ENCODE measurements at regions not wholly inside any gene's neighbourhood (a gene's known extent, or its start where the extent isn't known, plus 50 kb on each side); places are given as distances from the start of the nearest gene placed in this dataset.

DNA sequence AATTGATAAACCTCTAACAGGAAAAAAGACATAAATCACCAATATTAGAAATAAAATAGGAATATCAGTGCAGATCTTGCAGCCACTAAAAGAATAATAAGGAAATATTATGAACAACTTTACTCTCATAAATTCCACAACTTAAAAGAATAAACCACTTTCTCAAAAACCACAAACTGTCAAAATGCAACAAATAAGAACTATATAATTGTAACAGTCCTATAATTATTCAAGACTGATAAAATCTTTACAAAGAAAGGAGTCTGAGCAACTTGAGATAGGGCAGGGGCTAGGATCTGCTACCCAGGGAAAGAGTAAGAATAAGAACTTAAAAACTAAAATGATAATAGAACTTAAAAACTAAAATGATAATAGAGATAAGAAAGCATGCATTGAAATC lies 169.5 kb upstream of the GDF10 start:
- no peaks in the 10 kb centered on the region for H3K36me3 ChIP-seq (ENCODE audit: insufficient read depth, low read length)
- no peaks in the 10 kb centered on the region for H3K79me2 ChIP-seq (replicated peaks; ENCODE audit: insufficient read depth, low read length)

GRCh38 chr10:47133871-47134570 lies 166.0 kb upstream of the GDF10 start:
- H3K36me3 ChIP-seq (ENCODE audit: insufficient read depth, low read length): no peaks in the 10 kb centered on the region
- no peaks in the 10 kb centered on the region for H3K27me3 ChIP-seq (ENCODE audit: insufficient read depth, low read depth, low read length)
- no peaks in the 10 kb centered on the region for H4K20me1 ChIP-seq (ENCODE audit: insufficient read depth)
- no peak overlapping the region for H3K27ac ChIP-seq (ENCODE audit: low read length)
- TF ChIP-seq TAF1 (IDR thresholded peaks at IDR 0.05; ENCODE audit: low read depth): no peak
- no peak for TF ChIP-seq EZH2 (IDR thresholded peaks at IDR 0.05; ENCODE audit: borderline replicate concordance, insufficient read depth, low read length, poor library complexity, severe bottlenecking)
- TF ChIP-seq, protein P1, sequence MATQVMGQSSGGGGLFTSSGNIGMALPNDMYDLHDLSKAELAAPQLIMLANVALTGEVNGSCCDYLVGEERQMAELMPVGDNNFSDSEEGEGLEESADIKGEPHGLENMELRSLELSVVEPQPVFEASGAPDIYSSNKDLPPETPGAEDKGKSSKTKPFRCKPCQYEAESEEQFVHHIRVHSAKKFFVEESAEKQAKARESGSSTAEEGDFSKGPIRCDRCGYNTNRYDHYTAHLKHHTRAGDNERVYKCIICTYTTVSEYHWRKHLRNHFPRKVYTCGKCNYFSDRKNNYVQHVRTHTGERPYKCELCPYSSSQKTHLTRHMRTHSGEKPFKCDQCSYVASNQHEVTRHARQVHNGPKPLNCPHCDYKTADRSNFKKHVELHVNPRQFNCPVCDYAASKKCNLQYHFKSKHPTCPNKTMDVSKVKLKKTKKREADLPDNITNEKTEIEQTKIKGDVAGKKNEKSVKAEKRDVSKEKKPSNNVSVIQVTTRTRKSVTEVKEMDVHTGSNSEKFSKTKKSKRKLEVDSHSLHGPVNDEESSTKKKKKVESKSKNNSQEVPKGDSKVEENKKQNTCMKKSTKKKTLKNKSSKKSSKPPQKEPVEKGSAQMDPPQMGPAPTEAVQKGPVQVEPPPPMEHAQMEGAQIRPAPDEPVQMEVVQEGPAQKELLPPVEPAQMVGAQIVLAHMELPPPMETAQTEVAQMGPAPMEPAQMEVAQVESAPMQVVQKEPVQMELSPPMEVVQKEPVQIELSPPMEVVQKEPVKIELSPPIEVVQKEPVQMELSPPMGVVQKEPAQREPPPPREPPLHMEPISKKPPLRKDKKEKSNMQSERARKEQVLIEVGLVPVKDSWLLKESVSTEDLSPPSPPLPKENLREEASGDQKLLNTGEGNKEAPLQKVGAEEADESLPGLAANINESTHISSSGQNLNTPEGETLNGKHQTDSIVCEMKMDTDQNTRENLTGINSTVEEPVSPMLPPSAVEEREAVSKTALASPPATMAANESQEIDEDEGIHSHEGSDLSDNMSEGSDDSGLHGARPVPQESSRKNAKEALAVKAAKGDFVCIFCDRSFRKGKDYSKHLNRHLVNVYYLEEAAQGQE (IDR thresholded peaks at IDR 0.05; ENCODE audit: borderline replicate concordance): no peak
- TF ChIP-seq RAD21 (conservative IDR thresholded peaks at IDR 0.05): no peak
- H3F3A ChIP-seq (ENCODE audit: insufficient read depth, low read length, poor library complexity, severe bottlenecking): no peaks in the 10 kb centered on the region
- no peaks in the 10 kb centered on the region for H3K79me2 ChIP-seq (replicated peaks; ENCODE audit: insufficient read depth, low read length)
- H2AFZ ChIP-seq (ENCODE audit: low read depth, low read length): no peak overlapping the region
- no peak overlapping the region for H3K4me2 ChIP-seq (ENCODE audit: low read length)
- no peak overlapping the region for H3K9ac ChIP-seq (ENCODE audit: low read length)
- H3K9me2 ChIP-seq (ENCODE audit: insufficient read depth, low read length): no peaks in the 10 kb centered on the region
- no peaks in the 10 kb centered on the region for H3K9me3 ChIP-seq (ENCODE audit: low read length)
- no peak overlapping the region for H3K4me3 ChIP-seq (ENCODE audit: low read length)

More for the DNA sequence above, 169.5 kb upstream of the GDF10 start:
- Histone ChIP-seq H2AFZ (ENCODE audit: low read depth, low read length) (no peak overlapping the region), H3F3A (ENCODE audit: insufficient read depth, low read length, poor library complexity, severe bottlenecking) (no peaks in the 10 kb centered on the region), H3K9ac (ENCODE audit: low read length) (no peak overlapping the region), H3K4me2 (ENCODE audit: low read length) (no peak overlapping the region), H3K4me3 (ENCODE audit: low read length) (no peak overlapping the region), H3K9me3 (ENCODE audit: low read length) (no peaks in the 10 kb centered on the region), H3K9me2 (ENCODE audit: insufficient read depth, low read length) (no peaks in the 10 kb centered on the region), H3K27me3 (ENCODE audit: insufficient read depth, low read depth, low read length) (no peaks in the 10 kb centered on the region), H3K27ac (ENCODE audit: low read length) (no peak overlapping the region), H4K20me1 (ENCODE audit: insufficient read depth) (no peaks in the 10 kb centered on the region)
- TF ChIP-seq, protein P2, sequence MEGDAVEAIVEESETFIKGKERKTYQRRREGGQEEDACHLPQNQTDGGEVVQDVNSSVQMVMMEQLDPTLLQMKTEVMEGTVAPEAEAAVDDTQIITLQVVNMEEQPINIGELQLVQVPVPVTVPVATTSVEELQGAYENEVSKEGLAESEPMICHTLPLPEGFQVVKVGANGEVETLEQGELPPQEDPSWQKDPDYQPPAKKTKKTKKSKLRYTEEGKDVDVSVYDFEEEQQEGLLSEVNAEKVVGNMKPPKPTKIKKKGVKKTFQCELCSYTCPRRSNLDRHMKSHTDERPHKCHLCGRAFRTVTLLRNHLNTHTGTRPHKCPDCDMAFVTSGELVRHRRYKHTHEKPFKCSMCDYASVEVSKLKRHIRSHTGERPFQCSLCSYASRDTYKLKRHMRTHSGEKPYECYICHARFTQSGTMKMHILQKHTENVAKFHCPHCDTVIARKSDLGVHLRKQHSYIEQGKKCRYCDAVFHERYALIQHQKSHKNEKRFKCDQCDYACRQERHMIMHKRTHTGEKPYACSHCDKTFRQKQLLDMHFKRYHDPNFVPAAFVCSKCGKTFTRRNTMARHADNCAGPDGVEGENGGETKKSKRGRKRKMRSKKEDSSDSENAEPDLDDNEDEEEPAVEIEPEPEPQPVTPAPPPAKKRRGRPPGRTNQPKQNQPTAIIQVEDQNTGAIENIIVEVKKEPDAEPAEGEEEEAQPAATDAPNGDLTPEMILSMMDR (IDR thresholded peaks at IDR 0.05; ENCODE audit: poor library complexity, severe bottlenecking): no peak
- TF ChIP-seq, protein P1 (IDR thresholded peaks at IDR 0.05; ENCODE audit: borderline replicate concordance): no peak
- TF ChIP-seq POLR2AphosphoS5 (IDR thresholded peaks at IDR 0.05): no peak
- TF ChIP-seq TAF1 (IDR thresholded peaks at IDR 0.05; ENCODE audit: low read depth): no peak
- no peak for TF ChIP-seq SMC3 (conservative IDR thresholded peaks at IDR 0.05; ENCODE audit: poor library complexity)
- TF ChIP-seq EP300 (conservative IDR thresholded peaks at IDR 0.05; ENCODE audit: poor library complexity, severe bottlenecking): no peak
- TF ChIP-seq RAD21 (conservative IDR thresholded peaks at IDR 0.05): no peak
- no peak for TF ChIP-seq MXI1 (conservative IDR thresholded peaks at IDR 0.05; ENCODE audit: poor library complexity, severe bottlenecking)
- TF ChIP-seq EZH2 (IDR thresholded peaks at IDR 0.05; ENCODE audit: borderline replicate concordance, insufficient read depth, low read length, poor library complexity, severe bottlenecking): no peak

Data from neural cell (in vitro differentiated cells).